ENCODE measurements at regions not wholly inside any gene's neighbourhood (a gene's known extent, or its start where the extent isn't known, plus 50 kb on each side); places are given as distances from the start of the nearest gene placed in this dataset.
"Not testable (repeated sequence)": the region's sequence is repeated elsewhere in the genome, so short reads cannot be mapped to it uniquely, and the experiment has no call there.

GRCh38 chr7:16940776-16941175 is 59.0 kb upstream of the AGR3 start:
- H3K4me3 ChIP-seq, result no peak overlapping the region
- DNase-seq (ENCODE audit: low read depth in 1 of 2, low spot score in 1 of 2), result no peak
- H3K4me1 ChIP-seq (ENCODE audit: low read depth), result peaks cover 5% of the 10 kb centered on the region
- TF ChIP-seq, protein P1, sequence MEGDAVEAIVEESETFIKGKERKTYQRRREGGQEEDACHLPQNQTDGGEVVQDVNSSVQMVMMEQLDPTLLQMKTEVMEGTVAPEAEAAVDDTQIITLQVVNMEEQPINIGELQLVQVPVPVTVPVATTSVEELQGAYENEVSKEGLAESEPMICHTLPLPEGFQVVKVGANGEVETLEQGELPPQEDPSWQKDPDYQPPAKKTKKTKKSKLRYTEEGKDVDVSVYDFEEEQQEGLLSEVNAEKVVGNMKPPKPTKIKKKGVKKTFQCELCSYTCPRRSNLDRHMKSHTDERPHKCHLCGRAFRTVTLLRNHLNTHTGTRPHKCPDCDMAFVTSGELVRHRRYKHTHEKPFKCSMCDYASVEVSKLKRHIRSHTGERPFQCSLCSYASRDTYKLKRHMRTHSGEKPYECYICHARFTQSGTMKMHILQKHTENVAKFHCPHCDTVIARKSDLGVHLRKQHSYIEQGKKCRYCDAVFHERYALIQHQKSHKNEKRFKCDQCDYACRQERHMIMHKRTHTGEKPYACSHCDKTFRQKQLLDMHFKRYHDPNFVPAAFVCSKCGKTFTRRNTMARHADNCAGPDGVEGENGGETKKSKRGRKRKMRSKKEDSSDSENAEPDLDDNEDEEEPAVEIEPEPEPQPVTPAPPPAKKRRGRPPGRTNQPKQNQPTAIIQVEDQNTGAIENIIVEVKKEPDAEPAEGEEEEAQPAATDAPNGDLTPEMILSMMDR (IDR thresholded peaks at IDR 0.05; ENCODE audit: low read depth, low read length), result no peak
- no peak overlapping the region for H3K27ac ChIP-seq
- H3K36me3 ChIP-seq, result no peaks in the 10 kb centered on the region
- H3K27me3 ChIP-seq, result no peaks in the 10 kb centered on the region
- H3K9me3 ChIP-seq (ENCODE audit: low read depth), result no peaks in the 10 kb centered on the region

GRCh38 chr7:16942929-16943509 is 61.2 kb upstream of the AGR3 start:
- no peaks in the 10 kb centered on the region for H3K9me3 ChIP-seq (ENCODE audit: low read depth)
- TF ChIP-seq, protein P1 (IDR thresholded peaks at IDR 0.05; ENCODE audit: low read depth, low read length), result no peak
- DNase-seq (ENCODE audit: low read depth in 1 of 2, low spot score in 1 of 2), result no peak

GRCh38 chr7:16944936-16945335 is 63.2 kb upstream of the AGR3 start:
- H3K27me3 ChIP-seq, result no peaks in the 10 kb centered on the region
- no peak for DNase-seq (ENCODE audit: low read depth in 1 of 2, low spot score in 1 of 2)
- H3K36me3 ChIP-seq, result no peaks in the 10 kb centered on the region
- TF ChIP-seq, protein P1 (IDR thresholded peaks at IDR 0.05; ENCODE audit: low read depth, low read length), result no peak
- peaks cover 5% of the 10 kb centered on the region for H3K4me1 ChIP-seq (ENCODE audit: low read depth)
- no peak overlapping the region for H3K27ac ChIP-seq
- H3K9me3 ChIP-seq (ENCODE audit: low read depth), result no peaks in the 10 kb centered on the region
- H3K4me3 ChIP-seq, result no peak overlapping the region

More at GRCh38 chr7:16942929-16943509, 61.2 kb upstream of the AGR3 start:
- Histone ChIP-seq H3K27me3 (no peaks in the 10 kb centered on the region), H3K27ac (no peak overlapping the region), H3K4me3 (no peak overlapping the region), H3K4me1 (ENCODE audit: low read depth) (peaks cover 5% of the 10 kb centered on the region), H3K36me3 (no peaks in the 10 kb centered on the region)

DNA sequence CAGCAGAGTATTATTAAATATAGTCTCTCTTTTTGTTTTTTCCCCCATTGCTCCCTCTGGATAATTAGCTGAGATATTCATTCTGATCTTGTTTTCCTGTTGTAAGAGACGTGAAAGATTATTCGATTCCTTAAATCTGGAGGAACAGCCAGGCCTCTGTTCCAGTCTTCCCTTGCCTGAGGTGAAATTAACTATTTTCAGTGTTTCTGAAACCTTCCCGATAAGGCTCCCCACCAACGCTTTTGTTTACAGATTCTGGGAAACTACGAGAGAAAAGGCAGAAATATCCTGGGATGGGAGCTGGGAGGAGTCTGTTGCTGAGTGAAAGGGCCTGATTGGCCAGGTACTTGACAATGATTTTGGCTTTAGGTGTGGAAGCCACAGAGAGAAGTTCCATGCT is 63.6 kb upstream of the AGR3 start:
- H3K9me3 ChIP-seq (ENCODE audit: low read depth), result no peaks in the 10 kb centered on the region
- TF ChIP-seq, protein P1 (IDR thresholded peaks at IDR 0.05; ENCODE audit: low read depth, low read length), result no peak
- H3K4me3 ChIP-seq, result no peak overlapping the region
- H3K27me3 ChIP-seq, result no peaks in the 10 kb centered on the region
- no peak for DNase-seq (ENCODE audit: low read depth in 1 of 2, low spot score in 1 of 2)
- no peak overlapping the region for H3K27ac ChIP-seq
- no peaks in the 10 kb centered on the region for H3K36me3 ChIP-seq
- H3K4me1 ChIP-seq (ENCODE audit: low read depth), result peaks cover 5% of the 10 kb centered on the region

- not testable (repeated sequence) for H3K4me3 ChIP-seq; H3K27ac ChIP-seq; H3K4me1 ChIP-seq (ENCODE audit: low read depth); H3K9me3 ChIP-seq (ENCODE audit: low read depth); DNase-seq (ENCODE audit: low read depth in 1 of 2, low spot score in 1 of 2); H3K27me3 ChIP-seq; H3K36me3 ChIP-seq
Measured at GRCh38 chr7:16948110-16948509, 66.3 kb upstream of the AGR3 start.

GRCh38 chr7:16951483-16952080 is 69.8 kb upstream of the AGR3 start:
- no peaks in the 10 kb centered on the region for H3K36me3 ChIP-seq
- no peak overlapping the region for H3K4me3 ChIP-seq
- peaks cover 15% of the 10 kb centered on the region for H3K4me1 ChIP-seq (ENCODE audit: low read depth)
- no peaks in the 10 kb centered on the region for H3K9me3 ChIP-seq (ENCODE audit: low read depth)
- TF ChIP-seq, protein P1 (IDR thresholded peaks at IDR 0.05; ENCODE audit: low read depth, low read length), result no peak
- H3K27ac ChIP-seq, result no peak overlapping the region
- H3K27me3 ChIP-seq, result no peaks in the 10 kb centered on the region
- no peak for DNase-seq (ENCODE audit: low read depth in 1 of 2, low spot score in 1 of 2)

All from cardiac muscle cell (in vitro differentiated cells and primary cell).